NCI-H510A (cell line): ENCODE measurements at regions not wholly inside any gene's neighbourhood (a gene's known extent, or its start where the extent isn't known, plus 50 kb on each side); places are given as distances from the start of the nearest gene placed in this dataset.

ENCODE experiments used
- DNase-seq: peaks from one replicate; lab custom pipeline; 2025; lab: John Stamatoyannopoulos, UW

DNA sequence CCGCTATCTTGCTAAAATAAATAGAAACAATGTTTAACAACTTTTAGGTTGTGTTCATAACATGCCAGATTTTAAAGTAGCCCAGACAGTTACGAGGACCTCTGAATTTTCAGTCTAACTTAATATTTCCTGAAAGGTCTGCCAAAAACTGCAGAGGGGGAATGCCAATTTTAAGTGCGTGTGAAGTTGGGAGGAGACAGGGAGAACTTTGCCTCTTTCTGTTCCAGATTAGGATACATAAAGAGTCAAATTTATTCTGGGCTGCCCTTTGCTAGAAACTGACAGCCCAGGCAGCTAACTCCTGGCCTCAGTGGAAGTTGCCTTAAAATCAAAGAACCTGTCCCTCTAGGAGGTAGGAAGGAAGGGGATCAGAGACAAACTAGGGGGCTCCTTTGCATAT, 52.3 kb upstream of the PIP4K2A start:
- DNase-seq: no peak

DNA sequence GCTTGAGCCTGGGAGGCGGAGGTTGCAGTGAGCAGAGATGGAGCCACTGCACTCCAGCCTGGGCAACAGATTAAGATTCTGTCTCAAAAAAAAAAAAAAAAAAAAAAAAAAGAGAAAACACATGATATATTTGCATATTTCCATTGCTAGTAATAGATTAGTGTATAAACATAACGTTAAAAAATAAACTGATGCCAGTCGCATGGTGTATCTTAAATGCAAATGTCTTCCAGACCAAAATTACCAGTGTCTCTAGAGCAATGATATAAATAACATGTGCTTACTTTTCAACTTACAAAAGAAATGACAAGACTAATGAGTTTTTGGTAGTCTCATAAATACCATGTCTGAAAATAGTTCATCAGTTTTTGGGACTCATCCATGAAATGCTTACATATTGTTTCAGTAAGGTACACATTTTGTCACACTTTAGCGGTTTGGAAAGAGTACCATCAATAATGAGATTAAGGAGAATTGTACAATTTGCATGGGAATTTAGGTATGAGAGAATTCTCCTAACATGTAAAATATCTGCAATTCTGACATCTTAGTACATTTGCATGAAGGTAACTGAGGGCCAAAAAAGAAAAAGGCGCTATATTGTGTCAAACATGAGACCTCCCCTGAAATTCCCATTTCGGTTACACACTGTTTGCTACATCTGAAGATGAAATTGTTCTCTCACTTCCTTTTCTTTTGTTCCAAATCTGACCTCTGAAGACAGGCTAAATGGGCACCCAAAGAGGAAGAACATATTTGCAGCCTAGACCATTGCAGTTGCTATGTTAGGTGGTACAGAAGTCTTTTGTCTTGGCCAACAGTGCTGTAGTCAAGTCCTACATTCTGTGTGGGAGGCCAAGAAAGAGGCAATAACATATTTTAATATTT, 51.5 kb upstream of the PIP4K2A start:
- no peak for DNase-seq

DNA sequence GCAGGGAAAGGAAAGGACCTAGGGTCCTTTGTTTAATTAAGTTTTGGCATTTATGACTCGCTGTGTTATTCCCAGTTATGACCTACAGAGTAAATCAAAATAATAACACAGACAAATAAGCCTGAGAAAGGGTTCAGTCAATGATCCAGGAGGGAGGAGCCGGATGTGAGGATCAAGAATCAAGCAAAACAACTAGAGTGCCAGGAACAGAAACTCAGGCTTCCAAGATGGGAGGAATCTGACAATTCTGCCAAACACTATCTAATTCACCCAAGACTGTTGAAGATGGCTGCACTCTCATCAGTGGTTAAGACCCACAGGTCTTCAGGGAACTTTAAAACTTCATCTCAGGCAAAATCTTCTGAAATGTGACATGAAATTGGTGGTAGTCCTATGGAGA, 50.3 kb upstream of the PIP4K2A start:
- no peak for DNase-seq
